ENCODE measurements at regions not wholly inside any gene's neighbourhood (a gene's known extent, or its start where the extent isn't known, plus 50 kb on each side); places are given as distances from the start of the nearest gene placed in this dataset.

DNA sequence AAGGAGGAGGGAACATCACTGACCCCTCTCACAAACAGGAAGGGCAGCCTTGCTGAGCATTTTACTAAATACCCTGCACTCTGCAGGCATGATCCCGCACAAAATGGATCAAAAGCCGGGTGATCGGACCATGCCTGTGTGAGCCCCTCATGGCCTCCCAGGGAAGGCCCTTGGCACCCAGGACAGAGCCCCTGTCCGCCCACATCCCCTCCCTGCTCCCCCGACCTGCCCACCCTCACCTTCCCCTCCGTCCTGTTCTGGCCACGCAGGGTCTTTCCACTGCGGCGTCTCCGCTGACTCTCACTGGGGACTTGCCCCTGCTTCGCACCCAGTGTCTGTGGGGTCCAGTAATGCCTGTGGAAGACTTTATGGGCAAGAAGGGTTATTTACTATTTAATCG is 105.0 kb downstream of the HMX1 start:
- TF ChIP-seq, protein P1, sequence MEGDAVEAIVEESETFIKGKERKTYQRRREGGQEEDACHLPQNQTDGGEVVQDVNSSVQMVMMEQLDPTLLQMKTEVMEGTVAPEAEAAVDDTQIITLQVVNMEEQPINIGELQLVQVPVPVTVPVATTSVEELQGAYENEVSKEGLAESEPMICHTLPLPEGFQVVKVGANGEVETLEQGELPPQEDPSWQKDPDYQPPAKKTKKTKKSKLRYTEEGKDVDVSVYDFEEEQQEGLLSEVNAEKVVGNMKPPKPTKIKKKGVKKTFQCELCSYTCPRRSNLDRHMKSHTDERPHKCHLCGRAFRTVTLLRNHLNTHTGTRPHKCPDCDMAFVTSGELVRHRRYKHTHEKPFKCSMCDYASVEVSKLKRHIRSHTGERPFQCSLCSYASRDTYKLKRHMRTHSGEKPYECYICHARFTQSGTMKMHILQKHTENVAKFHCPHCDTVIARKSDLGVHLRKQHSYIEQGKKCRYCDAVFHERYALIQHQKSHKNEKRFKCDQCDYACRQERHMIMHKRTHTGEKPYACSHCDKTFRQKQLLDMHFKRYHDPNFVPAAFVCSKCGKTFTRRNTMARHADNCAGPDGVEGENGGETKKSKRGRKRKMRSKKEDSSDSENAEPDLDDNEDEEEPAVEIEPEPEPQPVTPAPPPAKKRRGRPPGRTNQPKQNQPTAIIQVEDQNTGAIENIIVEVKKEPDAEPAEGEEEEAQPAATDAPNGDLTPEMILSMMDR (conservative IDR thresholded peaks at IDR 0.05; ENCODE audit: low read depth, low read length) = no peak
- no peak for TF ChIP-seq EZH2 (IDR thresholded peaks at IDR 0.05; ENCODE audit: borderline replicate concordance, low read depth, low read length, poor library complexity, severe bottlenecking)

Measured in A673 (cell line).